K562 (cell line): ENCODE measurements at regions not wholly inside any gene's neighbourhood (a gene's known extent, or its start where the extent isn't known, plus 50 kb on each side); places are given as distances from the start of the nearest gene placed in this dataset.

Source experiments
- CREM ChIP-seq: IDR thresholded peaks from 2 replicates; pipeline ENCODE4 v1.6.1; 2014; ENCODE audit warnings: antibody characterized with exemption, low read depth
- FIP1L1 ChIP-seq: fragments of 200-400 bp; formaldehyde crosslinking; IDR thresholded peaks from 2 replicates; pipeline ENCODE4 v1.6.1; 2018; ENCODE audit warnings: mild to moderate bottlenecking, low read depth, low read length; ENCODE audit not compliant: poor library complexity, severe bottlenecking
- GTF2A2 ChIP-seq: IDR thresholded peaks from 2 replicates; pipeline ENCODE4 v1.6.1; 2016; ENCODE audit warnings: mild to moderate bottlenecking, missing genetic modification characterization, missing compliant biosample characterization
- HBP1 ChIP-seq: fragments of 450-650 bp; formaldehyde crosslinking; IDR thresholded peaks from 2 replicates; pipeline ENCODE4 v1.4.0; 2022; ENCODE audit warnings: missing genetic modification characterization
- PRMT5 ChIP-seq: sonication (generic); formaldehyde crosslinking; IDR thresholded peaks from 2 replicates; pipeline ENCODE4 v1.5.0; 2020; ENCODE audit warnings: missing genetic modification reagents
- SAP30 ChIP-seq: fragments of 200-600 bp; sonication (generic); IDR thresholded peaks from 2 replicates; pipeline ENCODE4 v1.6.1; 2012; ENCODE audit warnings: borderline replicate concordance, low read depth, mild to moderate bottlenecking, moderate library complexity, low read length, control low read depth, inconsistent platforms; ENCODE audit not compliant: insufficient read depth, poor library complexity, severe bottlenecking
- STAT5A ChIP-seq: IDR thresholded peaks from 2 replicates; pipeline ENCODE4 v1.6.1; 2012; ENCODE audit warnings: low read length, inconsistent platforms, borderline replicate concordance
- TBP ChIP-seq: optimal IDR thresholded peaks from 2 replicates; pipeline ENCODE3; 2011; ENCODE audit warnings: low read depth, low read length, improper control_type of control experiment
- TFAP4 ChIP-seq: sonication (generic); formaldehyde crosslinking; IDR thresholded peaks from 2 replicates; pipeline ENCODE4 v1.8.0; 2022; ENCODE audit warnings: missing genetic modification reagents, mild to moderate bottlenecking, moderate library complexity, borderline replicate concordance
- ZNF217 ChIP-seq: sonication (generic); formaldehyde crosslinking; IDR thresholded peaks from 2 replicates; pipeline ENCODE4 v1.8.0; 2022; ENCODE audit warnings: mild to moderate bottlenecking, missing genetic modification reagents
- ZNF740 ChIP-seq, 3 experiments: fragments of 200-800 bp in 1 of 3; sonication (Bioruptor generic) in 1 of 3; sonication (generic) in 1 of 3; formaldehyde crosslinking in 1 of 3; IDR thresholded peaks; 2 replicates each; pipeline versions ENCODE4 v1.6.1 to v1.8.0; 2016 to 2022; ENCODE audit warnings: mild to moderate bottlenecking in 2 of 3, missing compliant biosample characterization in 2 of 3, missing genetic modification characterization in 2 of 3, missing genetic modification reagents in 1 of 3
- TF ChIP-seq, protein P1 (sequence below): fragments of 200-800 bp; sonication (Bioruptor generic); IDR thresholded peaks from 2 replicates; pipeline ENCODE4 v1.6.1; 2016; ENCODE audit warnings: missing genetic modification characterization, missing compliant biosample characterization
- TF ChIP-seq, protein P2 (sequence below): fragments of 250-450 bp; sonication (Bioruptor Pico); IDR thresholded peaks from 2 replicates; pipeline ENCODE4 v1.9.0; 2021; ENCODE audit warnings: mild to moderate bottlenecking

GRCh38 chr3:13728487-13728886 lies 151.4 kb downstream of the WNT7A start (continued):
- TF ChIP-seq, protein P1, sequence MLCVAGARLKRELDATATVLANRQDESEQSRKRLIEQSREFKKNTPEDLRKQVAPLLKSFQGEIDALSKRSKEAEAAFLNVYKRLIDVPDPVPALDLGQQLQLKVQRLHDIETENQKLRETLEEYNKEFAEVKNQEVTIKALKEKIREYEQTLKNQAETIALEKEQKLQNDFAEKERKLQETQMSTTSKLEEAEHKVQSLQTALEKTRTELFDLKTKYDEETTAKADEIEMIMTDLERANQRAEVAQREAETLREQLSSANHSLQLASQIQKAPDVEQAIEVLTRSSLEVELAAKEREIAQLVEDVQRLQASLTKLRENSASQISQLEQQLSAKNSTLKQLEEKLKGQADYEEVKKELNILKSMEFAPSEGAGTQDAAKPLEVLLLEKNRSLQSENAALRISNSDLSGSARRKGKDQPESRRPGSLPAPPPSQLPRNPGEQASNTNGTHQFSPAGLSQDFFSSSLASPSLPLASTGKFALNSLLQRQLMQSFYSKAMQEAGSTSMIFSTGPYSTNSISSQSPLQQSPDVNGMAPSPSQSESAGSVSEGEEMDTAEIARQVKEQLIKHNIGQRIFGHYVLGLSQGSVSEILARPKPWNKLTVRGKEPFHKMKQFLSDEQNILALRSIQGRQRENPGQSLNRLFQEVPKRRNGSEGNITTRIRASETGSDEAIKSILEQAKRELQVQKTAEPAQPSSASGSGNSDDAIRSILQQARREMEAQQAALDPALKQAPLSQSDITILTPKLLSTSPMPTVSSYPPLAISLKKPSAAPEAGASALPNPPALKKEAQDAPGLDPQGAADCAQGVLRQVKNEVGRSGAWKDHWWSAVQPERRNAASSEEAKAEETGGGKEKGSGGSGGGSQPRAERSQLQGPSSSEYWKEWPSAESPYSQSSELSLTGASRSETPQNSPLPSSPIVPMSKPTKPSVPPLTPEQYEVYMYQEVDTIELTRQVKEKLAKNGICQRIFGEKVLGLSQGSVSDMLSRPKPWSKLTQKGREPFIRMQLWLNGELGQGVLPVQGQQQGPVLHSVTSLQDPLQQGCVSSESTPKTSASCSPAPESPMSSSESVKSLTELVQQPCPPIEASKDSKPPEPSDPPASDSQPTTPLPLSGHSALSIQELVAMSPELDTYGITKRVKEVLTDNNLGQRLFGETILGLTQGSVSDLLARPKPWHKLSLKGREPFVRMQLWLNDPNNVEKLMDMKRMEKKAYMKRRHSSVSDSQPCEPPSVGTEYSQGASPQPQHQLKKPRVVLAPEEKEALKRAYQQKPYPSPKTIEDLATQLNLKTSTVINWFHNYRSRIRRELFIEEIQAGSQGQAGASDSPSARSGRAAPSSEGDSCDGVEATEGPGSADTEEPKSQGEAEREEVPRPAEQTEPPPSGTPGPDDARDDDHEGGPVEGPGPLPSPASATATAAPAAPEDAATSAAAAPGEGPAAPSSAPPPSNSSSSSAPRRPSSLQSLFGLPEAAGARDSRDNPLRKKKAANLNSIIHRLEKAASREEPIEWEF (CRISPR knock-in tag) = no peak
- TF ChIP-seq GTF2A2 (tag) (no peak), CREM (no peak), ZNF740 (CRISPR knock-in tag; IDR thresholded peaks at IDR 0.05) (no peak), ZNF740 (tag; IDR thresholded peaks at IDR 0.05) (no peak), TBP (no peak), HBP1 (CRISPR knock-in tag) (no peak), STAT5A (no peak), ZNF217 (CRISPR knock-in tag) (no peak), TFAP4 (CRISPR knock-in tag) (no peak), SAP30 (no peak), PRMT5 (CRISPR knock-in tag) (no peak), FIP1L1 (no peak)
- TF ChIP-seq, protein P2, sequence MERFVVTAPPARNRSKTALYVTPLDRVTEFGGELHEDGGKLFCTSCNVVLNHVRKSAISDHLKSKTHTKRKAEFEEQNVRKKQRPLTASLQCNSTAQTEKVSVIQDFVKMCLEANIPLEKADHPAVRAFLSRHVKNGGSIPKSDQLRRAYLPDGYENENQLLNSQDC = no peak
